SU-DHL-6 (cell line): ENCODE measurements at regions not wholly inside any gene's neighbourhood (a gene's known extent, or its start where the extent isn't known, plus 50 kb on each side); places are given as distances from the start of the nearest gene placed in this dataset.

Experiments used
- EZH2phosphoT487 ChIP-seq: fragments of 200-600 bp; sonication (generic), shearing (Covaris generic); conservative IDR thresholded peaks from 2 replicates; pipeline ENCODE4 v1.6.1; 2018; ENCODE audit warnings: mild to moderate bottlenecking, antibody characterized with exemption, low read length, moderate library complexity, mixed read lengths
- TF ChIP-seq, protein P1 (sequence below): fragments of 200-600 bp; sonication (generic); IDR thresholded peaks from one replicate; pipeline ENCODE4 v1.5.1; 2017; ENCODE audit warnings: antibody characterized with exemption, mild to moderate bottlenecking, low read length, moderate library complexity; ENCODE audit not compliant: insufficient read depth, poor library complexity, severe bottlenecking

DNA sequence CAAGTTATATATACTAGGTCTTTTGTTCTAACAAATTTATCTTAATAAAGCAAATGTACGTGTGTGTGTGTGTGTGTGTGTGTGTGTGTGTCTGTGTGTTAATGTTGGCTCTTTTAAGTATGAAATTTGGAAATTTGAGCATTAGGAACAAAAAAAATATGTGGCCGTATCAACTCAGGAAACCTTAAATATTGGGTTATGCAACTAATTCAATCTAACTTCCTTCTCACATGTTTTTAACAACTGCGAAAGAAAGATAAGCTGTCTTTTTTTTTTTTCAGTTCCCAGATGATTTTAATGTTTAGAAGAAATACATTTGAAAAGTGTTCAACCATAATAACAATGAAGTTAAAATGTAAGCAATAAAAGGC, 616.4 kb upstream of the ARID1B start:
- TF ChIP-seq, protein P1, sequence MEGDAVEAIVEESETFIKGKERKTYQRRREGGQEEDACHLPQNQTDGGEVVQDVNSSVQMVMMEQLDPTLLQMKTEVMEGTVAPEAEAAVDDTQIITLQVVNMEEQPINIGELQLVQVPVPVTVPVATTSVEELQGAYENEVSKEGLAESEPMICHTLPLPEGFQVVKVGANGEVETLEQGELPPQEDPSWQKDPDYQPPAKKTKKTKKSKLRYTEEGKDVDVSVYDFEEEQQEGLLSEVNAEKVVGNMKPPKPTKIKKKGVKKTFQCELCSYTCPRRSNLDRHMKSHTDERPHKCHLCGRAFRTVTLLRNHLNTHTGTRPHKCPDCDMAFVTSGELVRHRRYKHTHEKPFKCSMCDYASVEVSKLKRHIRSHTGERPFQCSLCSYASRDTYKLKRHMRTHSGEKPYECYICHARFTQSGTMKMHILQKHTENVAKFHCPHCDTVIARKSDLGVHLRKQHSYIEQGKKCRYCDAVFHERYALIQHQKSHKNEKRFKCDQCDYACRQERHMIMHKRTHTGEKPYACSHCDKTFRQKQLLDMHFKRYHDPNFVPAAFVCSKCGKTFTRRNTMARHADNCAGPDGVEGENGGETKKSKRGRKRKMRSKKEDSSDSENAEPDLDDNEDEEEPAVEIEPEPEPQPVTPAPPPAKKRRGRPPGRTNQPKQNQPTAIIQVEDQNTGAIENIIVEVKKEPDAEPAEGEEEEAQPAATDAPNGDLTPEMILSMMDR: no peak
- no peak for TF ChIP-seq EZH2phosphoT487
